HG02870 (cell line): ENCODE measurements at regions not wholly inside any gene's neighbourhood (a gene's known extent, or its start where the extent isn't known, plus 50 kb on each side); places are given as distances from the start of the nearest gene placed in this dataset.
"Not testable (repeated sequence)": the region's sequence is repeated elsewhere in the genome, so short reads cannot be mapped to it uniquely, and the experiment has no call there.

Experiments used
- ATAC-seq: cut with Tn5 transposase; IDR thresholded peaks from one replicate; pipeline ENCODE4 v1.9.1; 2021; ENCODE audit warnings: mild to moderate bottlenecking, moderate library complexity; ENCODE audit not compliant: unreplicated experiment

DNA sequence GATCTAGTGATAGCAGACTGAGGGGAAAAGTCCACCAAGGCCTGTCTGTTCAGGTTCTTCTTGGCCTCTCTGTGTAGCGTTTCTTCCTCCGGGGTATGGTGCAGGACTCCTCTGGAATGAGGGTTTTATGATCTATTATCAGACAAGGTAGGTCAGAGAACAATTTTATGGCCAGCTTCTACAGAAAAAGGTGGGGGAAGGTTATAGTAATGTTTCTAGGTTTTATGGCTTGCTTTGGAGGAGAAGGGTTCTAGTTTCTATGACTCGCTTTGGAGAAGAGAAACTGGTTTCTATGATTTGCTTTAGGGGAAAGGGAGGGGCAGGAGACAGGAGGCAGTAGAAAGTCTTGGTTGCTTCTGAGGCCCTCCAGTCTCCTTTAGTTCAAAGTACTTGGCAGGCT lies 144.8 kb upstream of the LAMA2 start:
- peak; percentile 84 for ATAC-seq

- ATAC-seq: no peak
Measured at GRCh38 chr6:128736780-128737179, 146.2 kb upstream of the LAMA2 start.

DNA sequence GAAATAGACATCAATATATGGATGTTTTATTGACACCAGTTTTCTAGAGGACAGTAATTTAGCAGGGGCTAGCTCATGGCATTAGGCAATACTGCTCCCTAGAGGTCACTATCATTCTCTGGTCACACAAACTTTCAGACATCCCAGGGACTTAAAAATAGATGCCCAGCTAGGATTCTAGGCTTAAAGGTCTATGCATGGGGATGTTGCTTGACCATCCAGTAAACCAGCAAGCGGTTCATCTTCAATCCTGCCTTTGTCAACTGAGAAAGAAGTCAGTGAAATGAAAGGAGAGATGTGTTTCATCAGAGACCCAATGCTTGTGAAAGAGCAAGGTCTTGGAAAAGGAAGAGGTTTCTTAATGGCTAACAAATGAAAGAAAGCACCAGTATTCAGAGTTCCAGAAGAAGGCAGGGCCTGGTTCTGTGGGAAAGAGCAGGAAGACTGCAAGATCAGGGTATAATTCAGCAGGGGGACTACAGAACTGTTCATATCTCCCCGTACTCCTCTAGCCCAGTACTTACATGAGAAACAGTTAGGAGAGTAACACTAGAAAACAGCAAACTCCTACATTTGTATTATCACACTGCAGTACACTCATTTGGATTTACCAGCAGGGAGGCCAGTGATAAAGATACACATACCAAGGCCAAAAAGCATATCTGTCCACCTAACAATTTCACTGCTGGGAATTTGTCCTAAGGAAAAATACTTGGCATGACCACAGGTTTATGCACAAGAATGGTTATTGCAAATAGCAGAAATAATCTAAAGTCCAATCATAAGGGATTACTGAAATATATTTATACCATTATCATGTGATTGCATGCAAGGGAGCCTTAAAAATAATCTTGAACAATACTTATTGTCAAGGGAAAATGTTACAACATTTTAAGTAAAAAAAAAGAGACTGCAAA lies 151.4 kb upstream of the LAMA2 start:
- peak; percentile 62 for ATAC-seq

GRCh38 chr6:128727500-128727899 lies 155.4 kb upstream of the LAMA2 start:
- ATAC-seq: no peak

- no peak for ATAC-seq
Measured at GRCh38 chr6:128725271-128726233, 157.4 kb upstream of the LAMA2 start.

GRCh38 chr6:128724738-128725137 lies 158.2 kb upstream of the LAMA2 start:
- ATAC-seq: no peak

DNA sequence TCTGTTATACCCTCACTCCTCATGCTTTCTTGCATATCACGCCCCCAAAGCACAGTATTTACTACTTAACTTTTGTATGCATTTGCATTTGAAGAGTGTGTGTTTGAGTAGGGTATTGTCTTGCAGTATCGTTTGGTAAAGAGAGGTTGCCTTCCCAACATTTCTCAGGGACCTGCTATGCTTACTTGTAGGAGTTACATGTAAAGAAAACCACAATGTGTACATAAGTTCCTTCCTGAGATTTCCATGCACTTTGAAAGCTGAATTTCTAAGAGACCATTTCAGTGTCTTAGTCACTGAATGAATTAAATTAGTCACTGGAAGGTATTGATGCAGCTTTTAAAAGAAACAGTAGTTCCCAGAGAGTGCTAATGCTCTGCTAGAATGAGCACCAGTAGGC lies 159.3 kb upstream of the LAMA2 start:
- ATAC-seq: no peak

DNA sequence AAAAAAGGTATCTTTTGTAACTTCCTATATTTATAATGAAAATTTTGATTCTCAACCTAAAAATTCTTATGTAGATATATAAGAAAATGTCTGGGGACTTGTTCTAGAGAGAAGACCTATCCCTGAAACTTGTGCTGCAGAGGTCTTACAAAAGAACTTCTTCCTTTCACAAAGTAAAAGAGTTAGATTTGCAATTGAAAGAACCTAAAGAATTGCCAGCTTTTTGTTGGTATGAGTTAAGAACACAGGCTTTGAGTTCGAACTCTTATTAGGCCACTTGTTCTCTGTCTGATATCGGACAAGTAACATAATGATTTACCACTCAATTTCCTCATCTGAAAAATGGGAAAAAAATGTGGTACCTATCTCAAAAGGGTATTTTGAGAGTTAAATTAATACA lies 162.0 kb upstream of the LAMA2 start:
- ATAC-seq: no peak

GRCh38 chr6:128719786-128720185 lies 163.2 kb upstream of the LAMA2 start:
- ATAC-seq: no peak

GRCh38 chr6:128713461-128713860 lies 169.5 kb upstream of the LAMA2 start:
- no peak for ATAC-seq

GRCh38 chr6:128712898-128713297 lies 170.0 kb upstream of the LAMA2 start:
- no peak for ATAC-seq

GRCh38 chr6:128711149-128711548 lies 171.8 kb upstream of the LAMA2 start:
- no peak for ATAC-seq

- no peak for ATAC-seq
Measured at GRCh38 chr6:128710315-128710714, 172.6 kb upstream of the LAMA2 start.

GRCh38 chr6:128704601-128705000 lies 178.3 kb upstream of the LAMA2 start:
- ATAC-seq: no peak

GRCh38 chr6:128703794-128704193 lies 179.1 kb upstream of the LAMA2 start:
- ATAC-seq: not testable (repeated sequence)

DNA sequence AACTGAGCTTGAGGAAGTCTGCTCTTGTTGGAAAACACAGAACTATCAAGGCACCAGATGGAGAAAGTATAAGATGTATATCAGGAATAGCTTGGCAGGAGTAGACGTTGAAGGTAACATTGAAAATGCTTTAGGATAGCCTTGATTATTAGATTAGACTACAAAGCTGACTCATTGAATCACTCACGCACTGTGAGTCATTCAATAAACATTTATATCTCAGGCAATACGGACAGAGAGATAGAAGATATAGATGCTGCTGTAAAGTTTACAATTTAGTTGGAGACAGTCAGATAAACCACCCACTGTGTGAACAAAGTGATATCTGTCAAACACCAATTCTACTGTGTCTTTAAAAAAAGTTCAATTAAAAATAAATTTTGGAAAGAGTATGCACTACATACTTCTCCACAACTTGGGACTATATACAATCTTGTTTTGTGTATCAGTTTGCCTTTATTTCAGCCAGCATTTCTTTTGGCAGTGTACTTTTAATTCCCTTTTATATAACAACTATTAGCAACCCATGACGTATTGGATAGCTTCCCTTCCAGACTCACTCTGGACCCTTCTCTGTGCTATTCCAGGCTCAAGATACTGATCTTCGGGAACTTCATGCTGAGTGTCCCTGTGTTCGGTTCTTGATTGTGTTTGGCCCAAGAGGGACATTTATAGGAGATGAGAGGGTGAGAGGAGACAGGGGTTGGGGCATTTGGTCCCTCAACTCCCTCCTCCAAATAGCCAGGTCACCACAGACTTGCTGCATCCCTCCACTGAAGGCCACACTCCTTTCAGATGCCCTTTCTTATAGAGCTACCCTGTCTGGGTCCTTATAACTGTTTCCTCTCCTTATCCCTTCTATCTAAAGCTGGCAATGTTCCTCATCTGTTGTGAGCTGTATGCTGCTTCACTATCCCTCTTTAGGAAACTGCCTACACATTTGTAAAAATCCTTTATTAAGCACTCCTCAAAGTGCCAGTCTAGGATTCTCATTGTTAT lies 176.6 kb upstream of the PTPRK start:
- ATAC-seq: no peak

DNA sequence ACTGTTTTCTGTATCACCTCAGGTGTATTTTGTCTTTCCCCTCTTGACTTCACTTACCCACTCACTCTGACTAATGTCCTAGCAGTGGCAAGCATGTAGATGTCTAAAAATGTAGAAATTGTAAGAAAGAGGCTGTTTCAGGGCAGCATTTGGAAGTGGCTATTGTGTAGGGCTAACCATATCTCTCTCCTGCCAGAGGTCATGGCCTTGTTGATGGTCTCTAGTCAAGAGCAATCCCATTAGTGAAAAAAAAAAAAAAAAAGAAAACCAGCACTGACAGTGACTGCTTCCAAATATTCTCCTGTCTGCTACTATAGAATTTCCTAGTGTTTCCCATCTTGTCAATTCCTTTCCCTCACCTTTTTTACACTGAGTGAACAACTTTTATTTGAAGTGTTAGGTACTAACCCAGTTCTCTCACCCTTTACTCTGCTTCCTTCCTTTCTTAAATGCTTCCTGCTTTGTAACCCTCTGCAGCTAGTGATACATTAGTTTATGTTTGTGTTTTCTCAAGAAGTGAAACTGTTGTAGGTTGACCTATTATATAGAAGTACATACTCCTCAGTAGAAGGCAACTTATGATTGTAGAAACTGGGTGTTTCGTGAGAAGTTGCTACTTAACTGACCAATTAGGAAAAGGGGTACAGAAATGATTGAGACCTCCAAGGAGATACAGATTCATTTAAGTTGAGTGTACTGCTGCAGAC lies 174.1 kb upstream of the PTPRK start:
- peak; percentile 59 for ATAC-seq

GRCh38 chr6:128690063-128690462 lies 169.7 kb upstream of the PTPRK start:
- no peak for ATAC-seq

DNA sequence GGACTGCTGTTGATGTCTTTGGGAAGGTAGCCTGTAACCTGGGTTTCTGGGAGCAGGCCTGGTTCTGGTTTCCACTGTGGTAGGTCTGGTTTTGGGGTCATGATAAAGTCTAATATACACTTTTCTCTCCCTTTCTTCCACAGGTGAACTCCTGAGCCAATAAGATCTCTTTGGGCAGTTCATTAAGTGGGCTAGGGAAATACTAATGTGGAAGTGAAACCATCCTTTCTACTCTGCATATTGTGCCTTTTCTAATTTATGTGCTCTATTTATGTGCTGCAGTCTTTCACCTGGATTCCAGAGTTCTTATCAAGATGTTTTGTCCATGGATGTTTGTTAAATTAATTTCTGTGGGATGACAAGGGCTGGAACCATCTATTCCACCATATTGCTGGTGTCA lies 165.7 kb upstream of the PTPRK start:
- peak; percentile 68 for ATAC-seq

DNA sequence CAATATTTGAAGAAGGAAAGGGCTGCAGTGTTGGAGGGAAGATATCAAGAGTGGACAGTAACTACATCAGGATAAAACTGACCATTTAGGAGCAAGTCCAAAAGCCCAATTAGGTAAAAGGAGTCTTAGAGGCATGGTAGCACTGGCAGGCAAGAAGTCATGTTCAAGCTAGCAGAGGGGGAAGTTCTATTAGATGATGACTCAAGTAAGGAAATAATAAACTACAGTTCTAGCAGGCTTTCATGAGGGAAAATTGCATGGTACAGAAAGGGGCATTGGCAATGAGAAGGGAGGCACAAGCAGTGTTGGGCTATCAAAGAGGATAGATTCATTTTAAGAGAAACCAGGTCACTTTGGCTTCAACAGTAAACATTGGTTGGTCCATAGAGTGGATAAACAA lies 156.1 kb upstream of the PTPRK start:
- no peak for ATAC-seq
